Adrenal gland (tissue), 5 donors: ENCODE measurements at regions not wholly inside any gene's neighbourhood (a gene's known extent, or its start where the extent isn't known, plus 50 kb on each side); places are given as distances from the start of the nearest gene placed in this dataset.

Source experiments
- POLR2A ChIP-seq, 2 donors: fragments of 450-650 bp; IDR thresholded peaks; one replicate each; pipeline ENCODE4 v1.6.1; 2017; ENCODE audit warnings: antibody characterized with exemption in 2 of 2, mild to moderate bottlenecking in 2 of 2, moderate library complexity in 1 of 2
- TF ChIP-seq, protein P1 (sequence below), 6 experiments: fragments of 450-650 bp in 4 of 6; fragments of 200-600 bp in 2 of 6; sonication (generic) in 1 of 6; IDR thresholded peaks; 1 replicate in 5 of 6; 2 replicates in 1 of 6; pipeline versions ENCODE4 v1.5.1 to v1.8.0; 2016 to 2021; ENCODE audit warnings: antibody characterized with exemption in 6 of 6, mild to moderate bottlenecking in 2 of 6, moderate library complexity in 1 of 6
- donor health status: DM: no; HTN: no; CAD: no.

DNA sequence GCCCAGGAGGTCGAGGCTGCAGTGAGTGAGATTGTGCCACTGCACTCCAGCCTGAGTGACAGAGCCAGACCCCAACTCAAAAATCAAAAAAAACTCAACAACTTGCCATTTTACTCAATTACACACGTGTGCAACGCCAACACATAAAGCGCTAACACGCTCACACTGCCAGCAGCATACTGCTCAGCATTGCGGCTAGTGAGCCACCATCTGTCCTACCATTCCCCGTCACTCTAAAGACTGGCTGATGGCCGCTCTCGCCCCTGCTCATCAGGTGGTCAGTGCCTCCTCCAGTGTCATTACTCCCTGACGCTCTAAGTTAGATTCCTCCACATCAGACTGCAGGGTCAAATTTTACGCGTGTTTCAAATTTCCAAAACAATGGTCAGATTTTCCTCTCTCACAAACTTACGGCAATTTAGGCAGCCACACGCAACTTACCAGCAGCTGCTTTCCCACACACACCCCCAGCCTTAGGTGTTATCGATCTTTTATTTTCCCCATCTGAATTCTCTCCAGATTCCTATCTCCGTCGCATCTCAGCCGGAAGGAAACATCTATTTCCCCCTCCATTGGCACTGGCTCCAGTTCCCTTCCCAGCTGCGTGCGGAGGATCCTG lies 240.8 kb downstream of the C16orf95 start:
- TF ChIP-seq, protein P1, sequence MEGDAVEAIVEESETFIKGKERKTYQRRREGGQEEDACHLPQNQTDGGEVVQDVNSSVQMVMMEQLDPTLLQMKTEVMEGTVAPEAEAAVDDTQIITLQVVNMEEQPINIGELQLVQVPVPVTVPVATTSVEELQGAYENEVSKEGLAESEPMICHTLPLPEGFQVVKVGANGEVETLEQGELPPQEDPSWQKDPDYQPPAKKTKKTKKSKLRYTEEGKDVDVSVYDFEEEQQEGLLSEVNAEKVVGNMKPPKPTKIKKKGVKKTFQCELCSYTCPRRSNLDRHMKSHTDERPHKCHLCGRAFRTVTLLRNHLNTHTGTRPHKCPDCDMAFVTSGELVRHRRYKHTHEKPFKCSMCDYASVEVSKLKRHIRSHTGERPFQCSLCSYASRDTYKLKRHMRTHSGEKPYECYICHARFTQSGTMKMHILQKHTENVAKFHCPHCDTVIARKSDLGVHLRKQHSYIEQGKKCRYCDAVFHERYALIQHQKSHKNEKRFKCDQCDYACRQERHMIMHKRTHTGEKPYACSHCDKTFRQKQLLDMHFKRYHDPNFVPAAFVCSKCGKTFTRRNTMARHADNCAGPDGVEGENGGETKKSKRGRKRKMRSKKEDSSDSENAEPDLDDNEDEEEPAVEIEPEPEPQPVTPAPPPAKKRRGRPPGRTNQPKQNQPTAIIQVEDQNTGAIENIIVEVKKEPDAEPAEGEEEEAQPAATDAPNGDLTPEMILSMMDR (IDR thresholded peaks at IDR 0.05), result no peak
- no peak for TF ChIP-seq POLR2A (IDR thresholded peaks at IDR 0.05)
